ENCODE measurements at regions not wholly inside any gene's neighbourhood (a gene's known extent, or its start where the extent isn't known, plus 50 kb on each side); places are given as distances from the start of the nearest gene placed in this dataset.

- Histone ChIP-seq H3K4me1 (ENCODE audit: insufficient read depth, low read length) (peaks cover 8% of the 10 kb centered on the region; the same call in 1 of the 2 replicates), H3K27ac (ENCODE audit: low read length) (no peak overlapping the region), H3K4me3 (ENCODE audit: low read length) (no peak overlapping the region)
These were observed 52.0 kb upstream of the PPP2R5C start for GRCh38 chr14:101709533-101709881.

GRCh38 chr14:101709962-101710931 lies 51.3 kb upstream of the PPP2R5C start:
- Histone ChIP-seq H3K36me3 (ENCODE audit: insufficient read depth, low read depth, low read length) (no peaks in the 10 kb centered on the region), H3K27me3 (ENCODE audit: insufficient read depth, low read length) (peaks cover 27% of the 10 kb centered on the region), H3K9ac (ENCODE audit: low read depth, low read length) (no peak overlapping the region), H3K27ac (ENCODE audit: low read length) (no peak overlapping the region), H3K4me3 (ENCODE audit: low read length) (no peak overlapping the region), H3K4me1 (ENCODE audit: insufficient read depth, low read length) (peaks cover 8% of the 10 kb centered on the region; the same call in 1 of the 2 replicates), H3K9me3 (ENCODE audit: insufficient read depth, low read depth, low read length) (no peaks in the 10 kb centered on the region)

More at GRCh38 chr14:101709533-101709881, 52.0 kb upstream of the PPP2R5C start:
- H3K9ac ChIP-seq (ENCODE audit: low read depth, low read length): no peak overlapping the region
- no peaks in the 10 kb centered on the region for H3K9me3 ChIP-seq (ENCODE audit: insufficient read depth, low read depth, low read length)
- H3K36me3 ChIP-seq (ENCODE audit: insufficient read depth, low read depth, low read length): no peaks in the 10 kb centered on the region
- H3K27me3 ChIP-seq (ENCODE audit: insufficient read depth, low read length): peaks cover 34% of the 10 kb centered on the region

- Histone ChIP-seq H3K27me3 (ENCODE audit: insufficient read depth, low read length) (peaks cover 17% of the 10 kb centered on the region), H3K27ac (ENCODE audit: low read length) (no peak overlapping the region), H3K4me3 (ENCODE audit: low read length) (no peak overlapping the region), H3K4me1 (ENCODE audit: insufficient read depth, low read length) (peaks cover 8% of the 10 kb centered on the region; the same call in 1 of the 2 replicates), H3K9me3 (ENCODE audit: insufficient read depth, low read depth, low read length) (no peaks in the 10 kb centered on the region), H3K36me3 (ENCODE audit: insufficient read depth, low read depth, low read length) (no peaks in the 10 kb centered on the region), H3K9ac (ENCODE audit: low read depth, low read length) (no peak overlapping the region)
These were observed 50.3 kb upstream of the PPP2R5C start for GRCh38 chr14:101711041-101711856.
